ENCODE measurements at regions not wholly inside any gene's neighbourhood (a gene's known extent, or its start where the extent isn't known, plus 50 kb on each side); places are given as distances from the start of the nearest gene placed in this dataset.

GRCh38 chr7:11231190-11231589, 257.5 kb downstream of the PHF14 start:
- TF ChIP-seq CTCF (IDR thresholded peaks at IDR 0.05; ENCODE audit: extremely low read depth in 1 of 2, insufficient read depth in 1 of 2, low read depth in 1 of 2, low read length in 2 of 2) (no peak), EZH2 (IDR thresholded peaks at IDR 0.05; ENCODE audit: borderline replicate concordance, low read depth, low read length, severe bottlenecking) (no peak), GATA2 (IDR thresholded peaks at IDR 0.05; ENCODE audit: insufficient read depth, insufficient read length, low read depth, low read length) (no peak)

Measured in endothelial cell of umbilical vein (primary cell).